ENCODE measurements at regions not wholly inside any gene's neighbourhood (a gene's known extent, or its start where the extent isn't known, plus 50 kb on each side); places are given as distances from the start of the nearest gene placed in this dataset.

GRCh38 chr1:227437495-227438008 lies 119.3 kb upstream of the CDC42BPA start:
- Histone ChIP-seq H2AFZ (ENCODE audit: low read length) (peak overlapping the region; percentile 97), H3K9ac (ENCODE audit: extremely low read depth, insufficient read length, low read length) (no peak overlapping the region), H3K23ac (ENCODE audit: insufficient read length, low read depth, low read length) (no peak overlapping the region), H2BK12ac (ENCODE audit: insufficient read length, low read depth, low read length) (no peak overlapping the region), H3K56ac (ENCODE audit: insufficient read length, low read depth, low read length) (no peak overlapping the region), H3K18ac (ENCODE audit: insufficient read length, low read depth, low read length) (no peak overlapping the region), H2BK15ac (ENCODE audit: low read depth, low read length) (no peak overlapping the region), H4K8ac (replicated peaks; ENCODE audit: insufficient read length, low read depth, low read length) (no peak overlapping the region), H3K4ac (ENCODE audit: low read depth, low read length) (no peak overlapping the region), H2AK5ac (ENCODE audit: insufficient read length, low read length) (no peak overlapping the region), H3K14ac (ENCODE audit: insufficient read depth, low read length) (no peak overlapping the region), H3K79me2 (ENCODE audit: insufficient read depth, low read length) (no peaks in the 10 kb centered on the region), H2BK5ac (ENCODE audit: insufficient read length, low read length) (no peak overlapping the region), H3K27ac (ENCODE audit: insufficient read length, low read depth, low read length) (no peak overlapping the region), H3K79me1 (ENCODE audit: insufficient read depth, low read depth, low read length, poor library complexity, severe bottlenecking) (no peaks in the 10 kb centered on the region), H3K4me2 (ENCODE audit: insufficient read depth, insufficient read length, low read length) (peak overlapping the region; percentile 21), H3K23me2 (ENCODE audit: insufficient read length, low read depth, low read length, poor library complexity, severe bottlenecking) (no peaks in the 10 kb centered on the region), H3K4me1 (ENCODE audit: insufficient read depth, low read length) (no peaks in the 10 kb centered on the region), H2BK20ac (ENCODE audit: low read depth, low read length, poor library complexity, severe bottlenecking) (no peak overlapping the region), H4K20me1 (ENCODE audit: control insufficient read depth, insufficient read depth, insufficient read length) (no peaks in the 10 kb centered on the region), H3K27me3 (ENCODE audit: insufficient read depth, low read length) (no peaks in the 10 kb centered on the region; the same call in 1 of the 2 replicates), H3T11ph (ENCODE audit: low read length) (no peak overlapping the region), H4K5ac (ENCODE audit: insufficient read length, low read depth, low read length) (no peak overlapping the region), H2BK120ac (ENCODE audit: low read depth, low read length, poor library complexity, severe bottlenecking) (no peak overlapping the region), H4K91ac (ENCODE audit: insufficient read length, low read depth, low read length) (no peak overlapping the region), H3K9me3 (ENCODE audit: control insufficient read depth, low read depth, low read length) (no peaks in the 10 kb centered on the region)
- Mint-ChIP-seq H3K4me3 (no peak overlapping the region; a peak in 1 of 5 replicates), H3K9me3 (no peaks in the 10 kb centered on the region; a peak in 1 of 5 replicates), H3K36me3 (ENCODE audit: insufficient read depth in 1 of 3, low read depth in 3 of 3) (no peaks in the 10 kb centered on the region), H3K4me1 (peaks cover 4 to 6% of the 10 kb centered on the region in 2 experiments), H3K27ac (no peak overlapping the region), H3K27me3 (ENCODE audit: low read depth) (no peaks in the 10 kb centered on the region; the same call in 1 of the 2 replicates)
- DNase-seq = no peak
- peak; percentile 62; the same call in 2 of the 3 replicates for TF ChIP-seq CTCF (conservative IDR thresholded peaks at IDR 0.05)
- no CpG with 5 or more reads among the region's 7 CpGs for WGBS (ENCODE audit: extremely low coverage, insufficient read length, low lambda C conversion rate)
